Fibroblast of mammary gland (primary cell): ENCODE measurements at regions not wholly inside any gene's neighbourhood (a gene's known extent, or its start where the extent isn't known, plus 50 kb on each side); places are given as distances from the start of the nearest gene placed in this dataset.
"Not testable (repeated sequence)": the region's sequence is repeated elsewhere in the genome, so short reads cannot be mapped to it uniquely, and the experiment has no call there.

Source experiments
- DNase-seq: peaks from one replicate; pipeline ENCODE4 v3.0.0-alpha.2; 2010; ENCODE audit warnings: low read depth
- H3K4me3 ChIP-seq: 2 replicates; pipeline ENCODE4 v1.5.1; 2011; ENCODE audit warnings: low read depth, mild to moderate bottlenecking, low read length, moderate library complexity; ENCODE audit not compliant: control insufficient read depth
- TF ChIP-seq, protein P1 (sequence below): conservative IDR thresholded peaks from 2 replicates; pipeline ENCODE4 v1.5.1; 2011; ENCODE audit warnings: low read depth, low read length, inconsistent platforms; ENCODE audit not compliant: control insufficient read depth, insufficient read depth

GRCh38 chr1:30133414-30134055 lies 589.9 kb downstream of the MATN1 start:
- DNase-seq: no peak
- TF ChIP-seq, protein P1, sequence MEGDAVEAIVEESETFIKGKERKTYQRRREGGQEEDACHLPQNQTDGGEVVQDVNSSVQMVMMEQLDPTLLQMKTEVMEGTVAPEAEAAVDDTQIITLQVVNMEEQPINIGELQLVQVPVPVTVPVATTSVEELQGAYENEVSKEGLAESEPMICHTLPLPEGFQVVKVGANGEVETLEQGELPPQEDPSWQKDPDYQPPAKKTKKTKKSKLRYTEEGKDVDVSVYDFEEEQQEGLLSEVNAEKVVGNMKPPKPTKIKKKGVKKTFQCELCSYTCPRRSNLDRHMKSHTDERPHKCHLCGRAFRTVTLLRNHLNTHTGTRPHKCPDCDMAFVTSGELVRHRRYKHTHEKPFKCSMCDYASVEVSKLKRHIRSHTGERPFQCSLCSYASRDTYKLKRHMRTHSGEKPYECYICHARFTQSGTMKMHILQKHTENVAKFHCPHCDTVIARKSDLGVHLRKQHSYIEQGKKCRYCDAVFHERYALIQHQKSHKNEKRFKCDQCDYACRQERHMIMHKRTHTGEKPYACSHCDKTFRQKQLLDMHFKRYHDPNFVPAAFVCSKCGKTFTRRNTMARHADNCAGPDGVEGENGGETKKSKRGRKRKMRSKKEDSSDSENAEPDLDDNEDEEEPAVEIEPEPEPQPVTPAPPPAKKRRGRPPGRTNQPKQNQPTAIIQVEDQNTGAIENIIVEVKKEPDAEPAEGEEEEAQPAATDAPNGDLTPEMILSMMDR: no peak
- no peak overlapping the region for H3K4me3 ChIP-seq

- DNase-seq: no peak
- H3K4me3 ChIP-seq: no peak overlapping the region
- TF ChIP-seq, protein P1: no peak
Measured at GRCh38 chr1:30132602-30133286, 590.6 kb downstream of the MATN1 start.

DNA sequence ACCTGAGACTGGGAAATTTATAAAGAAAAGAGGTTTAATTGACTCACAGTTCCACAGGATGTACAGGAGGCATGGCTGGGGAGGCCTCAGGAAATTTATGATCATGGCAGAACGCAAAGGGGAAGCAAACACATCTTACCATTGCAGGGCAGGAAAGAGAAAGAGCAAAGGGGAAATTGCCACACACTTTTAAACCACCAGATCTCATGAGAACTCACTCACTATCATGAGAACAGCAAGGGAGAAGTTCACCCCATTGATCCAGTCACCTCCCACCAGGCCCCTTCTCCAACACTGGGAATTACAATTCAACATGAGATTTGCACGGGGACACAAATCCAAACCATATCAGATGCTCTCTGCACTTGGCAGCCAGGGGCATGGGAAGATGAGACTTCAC lies 592.8 kb downstream of the MATN1 start:
- not testable (repeated sequence) for DNase-seq, H3K4me3 ChIP-seq

- TF ChIP-seq, protein P1: no peak
- H3K4me3 ChIP-seq: no peak overlapping the region
- DNase-seq: no peak
Measured at GRCh38 chr1:30130099-30130498, 593.3 kb downstream of the MATN1 start.

GRCh38 chr1:30129421-30130055 lies 593.8 kb downstream of the MATN1 start:
- TF ChIP-seq, protein P1: no peak
- no peak overlapping the region for H3K4me3 ChIP-seq

GRCh38 chr1:30129001-30129408 lies 594.4 kb downstream of the MATN1 start:
- TF ChIP-seq, protein P1: no peak
- DNase-seq: no peak
- no peak overlapping the region for H3K4me3 ChIP-seq

More at GRCh38 chr1:30129421-30130055, 593.8 kb downstream of the MATN1 start:
- no peak for DNase-seq

DNA sequence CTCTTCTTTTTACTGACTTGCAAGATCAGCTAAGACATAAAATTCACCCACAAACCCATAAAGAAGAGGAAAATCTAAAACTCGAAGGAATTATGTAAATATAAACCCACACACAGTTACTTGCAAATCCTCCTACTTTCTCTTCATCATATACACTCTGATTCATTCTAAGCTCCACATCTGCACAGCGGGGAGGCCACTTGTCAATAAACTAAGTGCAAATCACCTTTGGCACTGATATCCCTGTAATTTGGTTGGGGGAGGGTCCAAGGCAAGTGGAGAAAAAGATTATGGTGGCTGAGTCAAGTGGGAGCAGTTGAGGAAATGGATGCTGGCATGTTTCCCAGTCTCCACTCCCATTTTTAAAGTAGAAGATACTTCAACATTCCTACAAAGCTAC lies 596.5 kb downstream of the MATN1 start:
- TF ChIP-seq, protein P1: no peak
- H3K4me3 ChIP-seq: no peak overlapping the region
- no peak for DNase-seq
